KMS-11 (cell line): ENCODE measurements at regions not wholly inside any gene's neighbourhood (a gene's known extent, or its start where the extent isn't known, plus 50 kb on each side); places are given as distances from the start of the nearest gene placed in this dataset.
A peak's percentile ranks its signal among the peaks of the same experiment; 100 is the strongest.

Experiments
- H2AFZ ChIP-seq: fragments of 200-600 bp; sonication (generic); 2 replicates; pipeline ENCODE4 v1.6.1; 2016; ENCODE audit warnings: antibody characterized with exemption, mixed run types, low read depth
- H3K27ac ChIP-seq: fragments of 200-600 bp; sonication (generic); 2 replicates; pipeline ENCODE4 v1.6.1; 2016; ENCODE audit warnings: mild to moderate bottlenecking, mixed run types
- H3K27me3 ChIP-seq: fragments of 200-600 bp; sonication (generic); 2 replicates; pipeline ENCODE4 v1.6.1; 2017; ENCODE audit warnings: mild to moderate bottlenecking, low read depth, mixed run types, moderate library complexity; ENCODE audit not compliant: insufficient read depth
- H3K36me3 ChIP-seq: fragments of 200-600 bp; sonication (generic); 2 replicates; pipeline ENCODE4 v1.6.1; 2017; ENCODE audit warnings: mild to moderate bottlenecking, mixed run types; ENCODE audit not compliant: insufficient read depth
- H3K4me1 ChIP-seq: fragments of 200-600 bp; sonication (generic); 2 replicates; pipeline ENCODE4 v1.6.1; 2016; ENCODE audit warnings: mild to moderate bottlenecking, low read depth, mixed run types; ENCODE audit not compliant: poor library complexity, severe bottlenecking
- H3K4me2 ChIP-seq: fragments of 200-600 bp; sonication (generic); 2 replicates; pipeline ENCODE4 v1.7.0; 2016; ENCODE audit warnings: mild to moderate bottlenecking, mixed run types
- H3K4me3 ChIP-seq: fragments of 200-600 bp; sonication (generic); IDR thresholded peaks from 2 replicates; pipeline ENCODE4 v1.6.1; 2017; ENCODE audit warnings: low read depth, low read length, mixed read lengths; ENCODE audit not compliant: insufficient read depth
- H3K79me2 ChIP-seq: fragments of 200-600 bp; sonication (generic); 2 replicates; pipeline ENCODE4 v1.6.1; 2016; ENCODE audit warnings: low read depth, mixed run types; ENCODE audit not compliant: insufficient read depth
- H3K9ac ChIP-seq: fragments of 200-600 bp; sonication (generic); 2 replicates; pipeline ENCODE4 v1.6.1; 2016; ENCODE audit warnings: mild to moderate bottlenecking, mixed run types
- H4K20me1 ChIP-seq: fragments of 200-600 bp; sonication (generic); 2 replicates; pipeline ENCODE4 v1.6.1; 2016; ENCODE audit warnings: mild to moderate bottlenecking, mixed run types; ENCODE audit not compliant: insufficient read depth
- CTCF ChIP-seq: fragments of 200-600 bp; sonication (generic); conservative IDR thresholded peaks from 2 replicates; pipeline ENCODE4 v1.6.1; 2017; ENCODE audit warnings: low read depth, mild to moderate bottlenecking, antibody characterized with exemption, low read length, moderate library complexity, mixed read lengths

DNA sequence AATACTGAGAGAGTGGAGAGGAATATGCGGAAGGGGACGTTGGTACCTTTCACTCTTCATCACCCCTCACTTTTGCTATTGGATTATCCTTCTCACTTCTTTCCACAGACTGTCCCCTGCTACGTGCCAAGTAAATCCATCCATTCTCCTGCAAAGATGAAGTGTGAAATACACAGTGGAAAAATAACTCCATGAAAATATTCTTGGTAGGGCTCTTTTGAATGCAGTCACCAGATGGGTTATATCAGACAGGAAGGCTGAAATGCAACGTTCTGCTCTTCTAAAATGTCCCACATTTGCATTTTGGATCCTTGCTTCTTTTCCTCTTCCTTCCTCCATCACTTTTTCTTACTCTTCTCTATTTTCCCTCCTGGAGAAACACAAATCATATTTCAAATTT, 510.3 kb upstream of the CLINT1 start:
- no peak overlapping the region for H3K4me3 ChIP-seq
- no peaks in the 10 kb centered on the region for H3K27me3 ChIP-seq
- no peak overlapping the region for H3K27ac ChIP-seq
- no peaks in the 10 kb centered on the region for H3K79me2 ChIP-seq
- no peak overlapping the region for H3K4me2 ChIP-seq
- H3K36me3 ChIP-seq = no peaks in the 10 kb centered on the region
- no peaks in the 10 kb centered on the region for H4K20me1 ChIP-seq
- H3K9ac ChIP-seq = no peak overlapping the region
- no peak overlapping the region for H2AFZ ChIP-seq
- no peaks in the 10 kb centered on the region for H3K4me1 ChIP-seq
- no peak for TF ChIP-seq CTCF

- H3K4me2 ChIP-seq = no peak overlapping the region
- H3K27me3 ChIP-seq = no peaks in the 10 kb centered on the region
- H3K4me1 ChIP-seq = no peaks in the 10 kb centered on the region
- H3K9ac ChIP-seq = no peak overlapping the region
- TF ChIP-seq CTCF = no peak
- H4K20me1 ChIP-seq = no peaks in the 10 kb centered on the region
- H3K79me2 ChIP-seq = no peaks in the 10 kb centered on the region
- no peaks in the 10 kb centered on the region for H3K36me3 ChIP-seq
- H2AFZ ChIP-seq = no peak overlapping the region
- no peak overlapping the region for H3K27ac ChIP-seq
- no peak overlapping the region for H3K4me3 ChIP-seq
Measured at GRCh38 chr5:158368686-158369085, 509.7 kb upstream of the CLINT1 start.

DNA sequence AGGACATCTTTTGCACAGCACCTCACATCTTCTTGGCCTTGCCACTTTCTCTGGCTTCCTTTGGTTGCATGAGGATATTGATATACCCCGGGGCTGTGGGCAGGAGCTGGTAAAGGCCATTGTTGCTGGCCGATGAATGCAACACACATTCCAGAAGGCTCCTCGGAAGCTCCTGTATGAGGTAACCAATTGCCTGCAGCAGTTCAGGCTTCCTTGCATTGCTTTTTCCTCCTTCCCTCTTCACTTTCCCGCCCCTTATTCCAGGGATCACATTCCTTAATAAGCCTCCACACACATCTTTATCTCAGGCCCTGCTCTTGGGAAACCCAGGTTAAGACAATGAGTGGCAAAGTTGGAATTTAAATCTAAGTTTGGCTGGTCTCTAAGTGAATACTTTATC, 505.4 kb upstream of the CLINT1 start:
- Histone ChIP-seq H3K36me3 (no peaks in the 10 kb centered on the region), H3K27ac (no peak overlapping the region), H4K20me1 (no peaks in the 10 kb centered on the region), H3K4me2 (no peak overlapping the region), H3K79me2 (no peaks in the 10 kb centered on the region), H3K4me1 (no peaks in the 10 kb centered on the region), H3K9ac (no peak overlapping the region), H3K4me3 (no peak overlapping the region), H3K27me3 (no peaks in the 10 kb centered on the region), H2AFZ (no peak overlapping the region)
- TF ChIP-seq CTCF = no peak

GRCh38 chr5:158354958-158355357, 496.0 kb upstream of the CLINT1 start:
- Histone ChIP-seq H4K20me1 (no peaks in the 10 kb centered on the region), H3K36me3 (no peaks in the 10 kb centered on the region), H2AFZ (no peak overlapping the region), H3K4me1 (peaks cover 22% of the 10 kb centered on the region), H3K27ac (peak overlapping the region; percentile 47; the same call in 1 of the 2 replicates), H3K9ac (no peak overlapping the region), H3K27me3 (no peaks in the 10 kb centered on the region), H3K79me2 (no peaks in the 10 kb centered on the region), H3K4me2 (no peak overlapping the region), H3K4me3 (no peak overlapping the region)
- no peak for TF ChIP-seq CTCF
